Nephron (organoid): ENCODE measurements at regions not wholly inside any gene's neighbourhood (a gene's known extent, or its start where the extent isn't known, plus 50 kb on each side); places are given as distances from the start of the nearest gene placed in this dataset.
A peak's percentile ranks its signal among the peaks of the same experiment; 100 is the strongest.

Source experiments
- H3K27ac Mint-ChIP-seq, 3 experiments: 2 replicates each; pipeline ENCODE4 v1.8.0; 2020; ENCODE audit warnings: mixed read lengths in 3 of 3, mild to moderate bottlenecking in 2 of 3, moderate library complexity in 1 of 3
- H3K27me3 Mint-ChIP-seq: 2 replicates; pipeline ENCODE4 v1.8.0; 2021; ENCODE audit warnings: low read depth, mild to moderate bottlenecking, moderate library complexity, mixed read lengths
- H3K36me3 Mint-ChIP-seq: 2 replicates; pipeline ENCODE4 v1.8.0; 2020; ENCODE audit warnings: low read depth, mixed read lengths
- H3K4me1 Mint-ChIP-seq: 2 replicates; pipeline ENCODE4 v1.8.0; 2020; ENCODE audit warnings: mixed read lengths
- H3K4me3 Mint-ChIP-seq, 3 experiments: 2 replicates each; pipeline ENCODE4 v1.8.0; 2020; ENCODE audit warnings: mild to moderate bottlenecking in 3 of 3, mixed read lengths in 3 of 3, moderate library complexity in 2 of 3
- H3K9me3 Mint-ChIP-seq: 2 replicates; pipeline ENCODE4 v1.8.0; 2020; ENCODE audit warnings: mixed read lengths
- TF ChIP-seq, protein P1 (sequence below), 3 experiments: fragments of 200-600 bp; sonication (generic); IDR thresholded peaks; one replicate each; pipeline ENCODE4 v1.5.0; 2021; ENCODE audit warnings: antibody characterized with exemption in 3 of 3; ENCODE audit not compliant: unreplicated experiment in 3 of 3

DNA sequence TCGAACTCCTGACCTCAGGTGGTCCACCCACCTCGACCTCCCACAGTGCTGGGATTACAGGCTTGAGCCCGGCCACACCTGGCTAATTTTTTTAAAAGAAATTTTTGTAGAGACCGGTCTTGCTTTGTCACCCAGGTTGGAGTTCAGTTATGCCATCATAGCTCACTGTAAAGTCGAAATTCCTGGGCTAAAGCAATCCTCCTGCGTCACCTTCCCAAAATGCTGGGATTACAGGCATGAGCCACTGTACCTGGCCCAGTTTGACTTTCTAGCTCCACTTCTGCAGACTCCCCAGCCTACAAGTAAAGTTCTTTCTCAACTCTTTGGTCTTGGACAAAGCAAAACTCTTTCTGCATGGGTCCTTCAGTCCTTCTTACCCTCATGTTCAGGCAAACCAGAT, 214.1 kb downstream of the SKIDA1 start:
- H3K4me3 Mint-ChIP-seq, result no peak overlapping the region
- H3K27ac Mint-ChIP-seq, result peak overlapping the region in 1 of 3 experiments; percentile 42
- TF ChIP-seq, protein P1, sequence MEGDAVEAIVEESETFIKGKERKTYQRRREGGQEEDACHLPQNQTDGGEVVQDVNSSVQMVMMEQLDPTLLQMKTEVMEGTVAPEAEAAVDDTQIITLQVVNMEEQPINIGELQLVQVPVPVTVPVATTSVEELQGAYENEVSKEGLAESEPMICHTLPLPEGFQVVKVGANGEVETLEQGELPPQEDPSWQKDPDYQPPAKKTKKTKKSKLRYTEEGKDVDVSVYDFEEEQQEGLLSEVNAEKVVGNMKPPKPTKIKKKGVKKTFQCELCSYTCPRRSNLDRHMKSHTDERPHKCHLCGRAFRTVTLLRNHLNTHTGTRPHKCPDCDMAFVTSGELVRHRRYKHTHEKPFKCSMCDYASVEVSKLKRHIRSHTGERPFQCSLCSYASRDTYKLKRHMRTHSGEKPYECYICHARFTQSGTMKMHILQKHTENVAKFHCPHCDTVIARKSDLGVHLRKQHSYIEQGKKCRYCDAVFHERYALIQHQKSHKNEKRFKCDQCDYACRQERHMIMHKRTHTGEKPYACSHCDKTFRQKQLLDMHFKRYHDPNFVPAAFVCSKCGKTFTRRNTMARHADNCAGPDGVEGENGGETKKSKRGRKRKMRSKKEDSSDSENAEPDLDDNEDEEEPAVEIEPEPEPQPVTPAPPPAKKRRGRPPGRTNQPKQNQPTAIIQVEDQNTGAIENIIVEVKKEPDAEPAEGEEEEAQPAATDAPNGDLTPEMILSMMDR (IDR thresholded peaks at IDR 0.05; ENCODE audit: unreplicated experiment in 3 of 3), result no peak
- H3K9me3 Mint-ChIP-seq, result no peaks in the 10 kb centered on the region
- H3K4me1 Mint-ChIP-seq, result peaks cover 40% of the 10 kb centered on the region
- H3K27me3 Mint-ChIP-seq, result no peaks in the 10 kb centered on the region
- no peaks in the 10 kb centered on the region for H3K36me3 Mint-ChIP-seq

DNA sequence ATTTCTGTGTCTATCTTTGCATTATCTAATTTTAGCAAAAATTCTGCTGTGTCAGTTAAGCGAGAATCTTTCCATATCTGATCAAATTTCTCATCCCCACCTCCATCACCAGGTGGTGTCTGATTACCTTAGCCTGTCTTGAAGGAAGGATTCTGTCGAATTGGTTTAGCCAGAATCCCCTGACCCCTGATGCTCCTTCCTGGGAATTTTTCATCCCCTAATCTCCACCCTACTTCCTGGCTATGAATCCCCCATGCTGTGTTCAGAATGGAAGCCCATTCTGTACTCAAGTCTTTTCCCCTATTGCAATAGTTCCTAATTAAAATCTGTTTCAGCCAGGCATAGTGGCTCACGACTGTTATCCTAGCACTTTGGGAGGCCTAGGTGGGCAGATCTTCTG, 216.1 kb downstream of the SKIDA1 start:
- H3K9me3 Mint-ChIP-seq, result no peaks in the 10 kb centered on the region
- H3K4me3 Mint-ChIP-seq, result no peak overlapping the region
- TF ChIP-seq, protein P1 (IDR thresholded peaks at IDR 0.05; ENCODE audit: unreplicated experiment in 3 of 3), result no peak

DNA sequence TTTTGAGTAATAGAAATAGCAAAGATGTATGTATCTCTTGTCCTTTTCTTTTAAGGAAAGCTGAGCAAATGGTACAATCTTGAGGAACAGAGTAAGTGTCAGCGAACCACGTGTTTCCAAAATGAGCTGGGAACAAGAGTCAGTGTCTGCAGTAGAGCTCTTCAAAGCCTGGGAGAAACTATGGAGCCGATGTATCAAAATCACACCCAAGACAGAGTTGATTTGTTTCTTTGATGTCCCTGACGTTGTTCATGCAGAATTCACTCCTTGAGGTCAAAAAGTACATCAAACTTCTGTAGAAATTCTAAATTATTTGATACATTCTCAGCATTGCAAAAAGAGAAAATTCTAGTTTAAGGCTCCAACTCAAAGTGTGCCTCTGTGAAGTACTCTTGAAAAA, 216.5 kb downstream of the SKIDA1 start:
- Mint-ChIP-seq H3K27ac (no peak overlapping the region), H3K9me3 (no peaks in the 10 kb centered on the region), H3K4me3 (no peak overlapping the region), H3K4me1 (peaks cover 16% of the 10 kb centered on the region), H3K27me3 (no peaks in the 10 kb centered on the region), H3K36me3 (no peaks in the 10 kb centered on the region)
- TF ChIP-seq, protein P1 (IDR thresholded peaks at IDR 0.05; ENCODE audit: unreplicated experiment in 3 of 3), result no peak

More for the DNA sequence above, 216.1 kb downstream of the SKIDA1 start:
- Mint-ChIP-seq H3K27ac (peak overlapping the region in 1 of 3 experiments; percentile 20), H3K4me1 (peaks cover 21% of the 10 kb centered on the region), H3K36me3 (no peaks in the 10 kb centered on the region), H3K27me3 (no peaks in the 10 kb centered on the region)

DNA sequence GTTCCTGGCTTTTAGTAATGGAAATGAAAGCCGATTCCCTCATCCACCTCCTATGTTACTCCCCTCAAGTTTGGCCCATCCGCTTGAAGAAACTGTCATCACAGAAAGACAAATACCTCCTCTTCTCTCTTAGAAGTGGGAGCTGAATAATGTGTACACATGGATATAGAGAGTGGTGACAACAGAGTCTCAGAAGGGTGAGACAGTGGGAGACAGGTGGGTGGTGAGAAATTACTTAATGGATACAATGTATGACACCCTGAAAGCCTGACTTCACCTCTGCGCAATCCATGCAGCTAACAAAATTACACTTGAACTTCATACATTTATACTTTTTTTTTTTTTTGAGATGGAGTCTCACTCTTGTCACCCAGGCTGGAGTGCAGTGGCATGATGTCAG, 217.5 kb downstream of the SKIDA1 start:
- Mint-ChIP-seq H3K27ac (no peak overlapping the region), H3K4me1 (peaks cover 11% of the 10 kb centered on the region), H3K4me3 (no peak overlapping the region), H3K36me3 (no peaks in the 10 kb centered on the region), H3K9me3 (no peaks in the 10 kb centered on the region), H3K27me3 (no peaks in the 10 kb centered on the region)
- TF ChIP-seq, protein P1 (IDR thresholded peaks at IDR 0.05; ENCODE audit: unreplicated experiment in 3 of 3), result no peak

DNA sequence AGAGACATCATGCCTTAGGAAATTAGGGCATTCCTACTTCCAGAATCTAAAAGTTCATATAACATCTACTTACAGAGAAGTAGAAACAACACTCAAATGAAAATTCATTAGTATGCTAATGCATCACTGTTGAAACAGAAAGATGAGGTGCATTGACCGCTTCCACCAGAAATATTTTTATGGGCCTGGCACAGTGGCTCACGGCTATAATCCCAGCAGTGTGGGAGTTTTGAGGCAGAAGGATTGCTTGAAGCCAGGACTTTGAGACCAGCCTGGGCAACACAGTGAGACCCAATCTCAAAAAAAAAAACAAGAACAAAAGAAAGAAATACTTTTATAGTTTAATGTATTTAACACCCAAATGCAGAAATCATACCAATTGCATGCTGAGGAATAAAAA, 220.9 kb downstream of the SKIDA1 start:
- Mint-ChIP-seq H3K9me3 (no peaks in the 10 kb centered on the region), H3K4me1 (peaks cover 6% of the 10 kb centered on the region), H3K36me3 (no peaks in the 10 kb centered on the region), H3K27ac (no peak overlapping the region), H3K27me3 (no peaks in the 10 kb centered on the region), H3K4me3 (no peak overlapping the region)
- TF ChIP-seq, protein P1 (IDR thresholded peaks at IDR 0.05; ENCODE audit: unreplicated experiment in 3 of 3), result no peak

DNA sequence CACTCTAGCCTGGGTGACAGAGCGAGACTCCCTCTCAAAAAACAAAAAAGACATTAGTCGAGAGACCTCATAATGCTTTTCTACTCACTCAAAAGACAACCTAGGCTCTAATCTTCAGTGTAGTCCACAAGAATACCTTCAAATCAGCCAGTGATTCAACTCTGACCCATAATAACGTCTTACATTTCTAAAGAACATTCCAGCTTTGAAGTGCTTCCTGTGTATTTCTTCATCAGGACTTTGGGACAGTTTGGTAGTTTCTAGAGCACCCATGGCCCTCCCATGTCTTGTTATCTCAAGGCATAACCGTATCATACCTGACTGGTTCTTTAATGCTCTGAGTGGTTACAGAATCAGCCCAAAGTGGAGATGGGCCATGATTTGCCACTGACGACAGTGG, 221.3 kb downstream of the SKIDA1 start:
- Mint-ChIP-seq H3K27ac (peak overlapping the region in 1 of 3 experiments; percentile 46), H3K36me3 (no peaks in the 10 kb centered on the region), H3K4me1 (peaks cover 6% of the 10 kb centered on the region), H3K27me3 (no peaks in the 10 kb centered on the region), H3K4me3 (no peak overlapping the region), H3K9me3 (no peaks in the 10 kb centered on the region)
- TF ChIP-seq, protein P1 (IDR thresholded peaks at IDR 0.05; ENCODE audit: unreplicated experiment in 3 of 3), result no peak
